ENCODE measurements at regions not wholly inside any gene's neighbourhood (a gene's known extent, or its start where the extent isn't known, plus 50 kb on each side); places are given as distances from the start of the nearest gene placed in this dataset.

DNA sequence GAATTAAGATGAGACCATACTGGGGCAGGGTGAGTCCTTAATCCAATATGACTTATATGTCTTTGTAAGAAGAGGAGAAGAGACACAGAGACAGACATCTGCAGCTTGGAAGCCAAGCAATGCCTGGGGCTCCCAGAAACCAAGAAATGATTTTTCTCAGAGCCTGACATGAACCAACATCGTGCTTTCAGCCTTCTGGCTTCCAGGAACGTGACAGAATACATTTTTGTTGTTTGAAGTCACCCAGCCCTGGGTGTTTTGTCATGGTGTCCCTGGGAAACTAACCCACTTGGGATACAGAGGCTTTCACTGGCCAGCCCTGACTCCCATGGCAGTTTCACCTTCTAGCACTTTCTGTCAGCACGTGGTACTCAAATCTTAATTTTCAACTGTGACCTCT lies 95.3 kb upstream of the SLC10A2 start:
- dilution Hi-C loops (cut with HindIII; ENCODE audit: low sequenced_read_pairs, unreplicated experiment) (no loop called here), in situ Hi-C loops (cut with MboI; ENCODE audit: low sequenced_read_pairs) (no loop called here), intact Hi-C loops (cut with micrococcal nuclease) (no loop called here)
- H2AK9ac ChIP-seq (replicated peaks; ENCODE audit: low read depth, low read length, poor library complexity) = no peak overlapping the region
- H3K14ac ChIP-seq (replicated peaks; ENCODE audit: low read depth, low read length) = no peak overlapping the region
- no peaks in the 10 kb centered on the region for H3K79me1 ChIP-seq (ENCODE audit: low read depth in 1 of 2, low read length in 2 of 2)
- no peaks in the 10 kb centered on the region for H4K20me1 ChIP-seq (ENCODE audit: insufficient read depth, low read length)
- CTCF ChIA-PET = no interaction called here
- H4K8ac ChIP-seq (ENCODE audit: low read depth in 2 of 2, low read length in 2 of 2) = no peak overlapping the region
- POLR2A ChIA-PET (ENCODE audit: unreplicated experiment) = no interaction called here
- no peaks in the 10 kb centered on the region for H3K4me1 ChIP-seq (ENCODE audit: control insufficient read depth, insufficient read depth, low read length)
- 17% methylated on average over 2 of the region's 3 CpGs; no CpG with 5 or more reads in 1 of the 2 experiments for WGBS, 2 experiments (ENCODE audit: extremely low coverage in 2 of 2, insufficient read length in 1 of 2)
- TF ChIP-seq BHLHE40 (IDR thresholded peaks at IDR 0.05; ENCODE audit: low read depth, low read length) (no peak), MXI1 (IDR thresholded peaks at IDR 0.05; ENCODE audit: borderline replicate concordance, low read depth, low read length) (no peak), MAZ (IDR thresholded peaks at IDR 0.05; ENCODE audit: borderline replicate concordance, low read depth, low read length) (no peak), CEBPB (IDR thresholded peaks at IDR 0.05; ENCODE audit: low read depth, low read length) (no peak), SMC3 (IDR thresholded peaks at IDR 0.05; ENCODE audit: low read depth, low read length) (no peak), RCOR1 (IDR thresholded peaks at IDR 0.05; ENCODE audit: insufficient replicate concordance, low read length) (no peak)
- TF ChIP-seq, protein P1, sequence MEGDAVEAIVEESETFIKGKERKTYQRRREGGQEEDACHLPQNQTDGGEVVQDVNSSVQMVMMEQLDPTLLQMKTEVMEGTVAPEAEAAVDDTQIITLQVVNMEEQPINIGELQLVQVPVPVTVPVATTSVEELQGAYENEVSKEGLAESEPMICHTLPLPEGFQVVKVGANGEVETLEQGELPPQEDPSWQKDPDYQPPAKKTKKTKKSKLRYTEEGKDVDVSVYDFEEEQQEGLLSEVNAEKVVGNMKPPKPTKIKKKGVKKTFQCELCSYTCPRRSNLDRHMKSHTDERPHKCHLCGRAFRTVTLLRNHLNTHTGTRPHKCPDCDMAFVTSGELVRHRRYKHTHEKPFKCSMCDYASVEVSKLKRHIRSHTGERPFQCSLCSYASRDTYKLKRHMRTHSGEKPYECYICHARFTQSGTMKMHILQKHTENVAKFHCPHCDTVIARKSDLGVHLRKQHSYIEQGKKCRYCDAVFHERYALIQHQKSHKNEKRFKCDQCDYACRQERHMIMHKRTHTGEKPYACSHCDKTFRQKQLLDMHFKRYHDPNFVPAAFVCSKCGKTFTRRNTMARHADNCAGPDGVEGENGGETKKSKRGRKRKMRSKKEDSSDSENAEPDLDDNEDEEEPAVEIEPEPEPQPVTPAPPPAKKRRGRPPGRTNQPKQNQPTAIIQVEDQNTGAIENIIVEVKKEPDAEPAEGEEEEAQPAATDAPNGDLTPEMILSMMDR (conservative IDR thresholded peaks at IDR 0.05; ENCODE audit: low read depth, low read length) = no peak
- H3K9me3 ChIP-seq (ENCODE audit: control insufficient read depth, insufficient read depth, low read length) = peaks cover 24% of the 10 kb centered on the region
- no peak overlapping the region for H2BK20ac ChIP-seq (ENCODE audit: low read depth, low read length)
- DNase-seq = no peak
- no peak overlapping the region for H3K4me2 ChIP-seq (ENCODE audit: low read depth, low read length)
- H3K56ac ChIP-seq (ENCODE audit: extremely low read depth, insufficient read depth, low read length) = no peak overlapping the region
- no peak overlapping the region for H3K27ac ChIP-seq (ENCODE audit: insufficient read depth, low read length)
- H2AFZ ChIP-seq (replicated peaks; ENCODE audit: low read length, poor library complexity) = no peak overlapping the region
- H3K18ac ChIP-seq (ENCODE audit: low read depth, low read length) = no peak overlapping the region
- no peak overlapping the region for H4K91ac ChIP-seq (ENCODE audit: insufficient read depth, low read depth, low read length)
- no peaks in the 10 kb centered on the region for H3K36me3 ChIP-seq (ENCODE audit: control insufficient read depth, insufficient read depth, low read length)
- H3K23ac ChIP-seq (ENCODE audit: low read depth, low read length) = no peak overlapping the region
- H3K9me1 ChIP-seq (ENCODE audit: insufficient read depth, low read length) = no peaks in the 10 kb centered on the region
- no TSS peak for BruUV-seq (replicated peaks)
- no peak overlapping the region for H3K9ac ChIP-seq (ENCODE audit: low read depth, low read length)
- no peak for ATAC-seq (ENCODE audit: low read depth)
- H2BK5ac ChIP-seq (ENCODE audit: low read depth, low read length, poor library complexity, severe bottlenecking) = no peak overlapping the region
- no peak overlapping the region for H3K4me3 ChIP-seq (ENCODE audit: insufficient read depth, low read depth, low read length)
- H4K5ac ChIP-seq (ENCODE audit: low read depth, low read length) = no peak overlapping the region
- H3K4ac ChIP-seq (ENCODE audit: low read depth, low read length) = no peak overlapping the region
- H2AK5ac ChIP-seq (ENCODE audit: low read depth, low read length) = no peak overlapping the region
- H2BK120ac ChIP-seq (ENCODE audit: low read depth, low read length) = no peak overlapping the region
- no peak overlapping the region for H2BK15ac ChIP-seq (ENCODE audit: low read depth, low read length)
- no peaks in the 10 kb centered on the region for H3K27me3 ChIP-seq (ENCODE audit: control insufficient read depth, insufficient read depth, low read length)

Data from IMR-90 (cell line).